HepG2 (cell line): ENCODE measurements at regions not wholly inside any gene's neighbourhood (a gene's known extent, or its start where the extent isn't known, plus 50 kb on each side); places are given as distances from the start of the nearest gene placed in this dataset.

Experiments
- ARHGAP35 ChIP-seq: sonication (generic); formaldehyde crosslinking; IDR thresholded peaks from 2 replicates; pipeline ENCODE4 v1.9.0; 2022; ENCODE audit warnings: mild to moderate bottlenecking, inconsistent platforms, moderate library complexity, missing genetic modification reagents, borderline replicate concordance
- ATAD3A ChIP-seq: sonication (generic); formaldehyde crosslinking; IDR thresholded peaks from 2 replicates; pipeline ENCODE4 v1.4.0; 2020; ENCODE audit warnings: missing genetic modification reagents
- GFI1 ChIP-seq: sonication (generic); formaldehyde crosslinking; IDR thresholded peaks from 2 replicates; pipeline ENCODE4 v1.5.0; 2020; ENCODE audit warnings: missing genetic modification reagents, mild to moderate bottlenecking, borderline replicate concordance
- MAZ ChIP-seq, 2 experiments: sonication (generic) in 1 of 2; formaldehyde crosslinking in 1 of 2; IDR thresholded peaks; 2 replicates each; pipeline versions ENCODE4 v1.5.0 to v1.6.1; 2012 to 2020; ENCODE audit warnings: low read depth in 2 of 2, mild to moderate bottlenecking in 2 of 2, borderline replicate concordance in 1 of 2, improper control_type of control experiment in 1 of 2, low read length in 1 of 2, missing genetic modification reagents in 1 of 2, moderate library complexity in 1 of 2
- MBD4 ChIP-seq: IDR thresholded peaks from 2 replicates; pipeline ENCODE4 v1.6.1; 2012; ENCODE audit warnings: low read length, inconsistent platforms, borderline replicate concordance
- RELA ChIP-seq: sonication (generic); formaldehyde crosslinking; IDR thresholded peaks from 2 replicates; pipeline ENCODE4 v1.4.0; 2020; ENCODE audit warnings: missing genetic modification reagents
- SP2 ChIP-seq: sonication (generic); formaldehyde crosslinking; IDR thresholded peaks from 2 replicates; pipeline ENCODE4 v1.5.1; 2020; ENCODE audit warnings: mild to moderate bottlenecking, missing genetic modification reagents
- ZBTB8A ChIP-seq: sonication (generic); formaldehyde crosslinking; IDR thresholded peaks from 2 replicates; pipeline ENCODE4 v1.4.0; 2020; ENCODE audit warnings: mild to moderate bottlenecking, low read depth, missing genetic modification reagents, borderline replicate concordance
- ZMAT3 ChIP-seq: sonication (generic); formaldehyde crosslinking; conservative IDR thresholded peaks from 2 replicates; pipeline ENCODE4 v1.7.0; 2021; ENCODE audit warnings: missing genetic modification reagents
- ZMYM2 ChIP-seq: sonication (generic); formaldehyde crosslinking; IDR thresholded peaks from 2 replicates; pipeline ENCODE4 v1.8.0; 2022; ENCODE audit warnings: mild to moderate bottlenecking, missing genetic modification reagents
- ZNF20 ChIP-seq: sonication (generic); formaldehyde crosslinking; IDR thresholded peaks from 2 replicates; pipeline ENCODE4 v1.4.0; 2020; ENCODE audit warnings: mild to moderate bottlenecking, moderate library complexity, missing genetic modification reagents
- ZNF687 ChIP-seq: sonication (generic); formaldehyde crosslinking; IDR thresholded peaks from 2 replicates; pipeline ENCODE4 v1.5.1; 2020; ENCODE audit warnings: mild to moderate bottlenecking, missing genetic modification reagents, moderate library complexity
- ZNF709 ChIP-seq: sonication (generic); formaldehyde crosslinking; IDR thresholded peaks from 2 replicates; pipeline ENCODE4 v1.5.0; 2020; ENCODE audit warnings: mild to moderate bottlenecking, missing genetic modification reagents
- ZSCAN29 ChIP-seq: sonication (generic); formaldehyde crosslinking; conservative IDR thresholded peaks from 2 replicates; pipeline ENCODE4 v1.4.0; 2020; ENCODE audit warnings: mild to moderate bottlenecking, missing genetic modification reagents
- TF ChIP-seq, protein P1 (sequence below): IDR thresholded peaks from 2 replicates; pipeline ENCODE4 v1.6.1; 2018; ENCODE audit warnings: missing genetic modification reagents, mild to moderate bottlenecking, missing compliant biosample characterization
- TF ChIP-seq, protein P2 (sequence below): sonication (generic); formaldehyde crosslinking; IDR thresholded peaks from 2 replicates; pipeline ENCODE4 v1.9.0; 2021; ENCODE audit warnings: missing genetic modification reagents, borderline replicate concordance
- TF ChIP-seq, protein P3 (sequence below): sonication (generic); formaldehyde crosslinking; IDR thresholded peaks from 2 replicates; pipeline ENCODE4 v1.9.0; 2021; ENCODE audit warnings: missing genetic modification reagents, mild to moderate bottlenecking, borderline replicate concordance
- TF ChIP-seq, protein P4 (sequence below): sonication (generic); formaldehyde crosslinking; IDR thresholded peaks from 2 replicates; pipeline ENCODE4 v1.5.0; 2020; ENCODE audit warnings: missing genetic modification reagents, mild to moderate bottlenecking, borderline replicate concordance

DNA sequence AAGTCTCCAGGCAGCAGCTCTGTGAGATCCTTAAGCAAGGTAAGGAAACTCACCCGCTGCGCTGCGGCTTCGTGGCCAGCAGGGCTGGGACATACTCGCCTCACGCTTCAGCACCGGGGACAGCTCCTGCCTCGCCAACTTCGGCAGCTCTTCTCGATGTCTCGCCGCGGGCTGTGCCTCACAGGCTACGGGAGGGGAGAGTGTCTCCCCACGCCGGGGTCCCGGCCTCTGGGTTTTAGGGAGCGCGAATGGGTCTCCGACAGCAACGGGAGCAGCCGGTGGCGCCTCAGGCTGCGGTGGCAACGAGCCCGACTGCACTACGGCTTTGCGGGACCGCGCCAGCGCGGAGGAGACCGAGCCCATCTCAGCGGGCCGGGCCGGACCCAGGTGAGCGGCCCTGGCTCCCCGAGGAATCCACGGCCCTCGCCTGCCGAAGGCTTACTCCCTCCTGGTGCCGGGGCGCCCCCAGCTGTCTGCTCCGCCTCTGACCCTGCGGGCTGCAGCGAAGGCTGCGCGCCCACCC lies 62.4 kb downstream of the LSM5 start (continued):
- TF ChIP-seq ZNF687 (peak; percentile 57), ZBTB8A (CRISPR knock-in tag) (no peak), GFI1 (CRISPR knock-in tag) (no peak), MBD4 (no peak), ARHGAP35 (CRISPR knock-in tag) (peak; percentile 73; the same call in 1 of the 2 replicates), ZMAT3 (CRISPR knock-in tag) (peak; percentile 94), ATAD3A (peak; percentile 83; the same call in 1 of the 2 replicates), ZNF20 (CRISPR knock-in tag) (no peak), ZNF709 (CRISPR knock-in tag) (peak; percentile 70; the same call in 1 of the 2 replicates), ZSCAN29 (no peak), SP2 (no peak), ZMYM2 (CRISPR knock-in tag) (no peak), MAZ (IDR thresholded peaks at IDR 0.05; ENCODE audit: borderline replicate concordance, low read depth, low read length) (no peak), MAZ (CRISPR knock-in tag; IDR thresholded peaks at IDR 0.05; ENCODE audit: low read depth) (peak; percentile 52; the same call in 1 of the 2 replicates), RELA (CRISPR knock-in tag) (0 out of 2 replicates have a peak, but pooled peaks have one; percentile 44)
- TF ChIP-seq, protein P1, sequence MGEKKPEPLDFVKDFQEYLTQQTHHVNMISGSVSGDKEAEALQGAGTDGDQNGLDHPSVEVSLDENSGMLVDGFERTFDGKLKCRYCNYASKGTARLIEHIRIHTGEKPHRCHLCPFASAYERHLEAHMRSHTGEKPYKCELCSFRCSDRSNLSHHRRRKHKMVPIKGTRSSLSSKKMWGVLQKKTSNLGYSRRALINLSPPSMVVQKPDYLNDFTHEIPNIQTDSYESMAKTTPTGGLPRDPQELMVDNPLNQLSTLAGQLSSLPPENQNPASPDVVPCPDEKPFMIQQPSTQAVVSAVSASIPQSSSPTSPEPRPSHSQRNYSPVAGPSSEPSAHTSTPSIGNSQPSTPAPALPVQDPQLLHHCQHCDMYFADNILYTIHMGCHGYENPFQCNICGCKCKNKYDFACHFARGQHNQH: peak; percentile 70
- TF ChIP-seq, protein P2, sequence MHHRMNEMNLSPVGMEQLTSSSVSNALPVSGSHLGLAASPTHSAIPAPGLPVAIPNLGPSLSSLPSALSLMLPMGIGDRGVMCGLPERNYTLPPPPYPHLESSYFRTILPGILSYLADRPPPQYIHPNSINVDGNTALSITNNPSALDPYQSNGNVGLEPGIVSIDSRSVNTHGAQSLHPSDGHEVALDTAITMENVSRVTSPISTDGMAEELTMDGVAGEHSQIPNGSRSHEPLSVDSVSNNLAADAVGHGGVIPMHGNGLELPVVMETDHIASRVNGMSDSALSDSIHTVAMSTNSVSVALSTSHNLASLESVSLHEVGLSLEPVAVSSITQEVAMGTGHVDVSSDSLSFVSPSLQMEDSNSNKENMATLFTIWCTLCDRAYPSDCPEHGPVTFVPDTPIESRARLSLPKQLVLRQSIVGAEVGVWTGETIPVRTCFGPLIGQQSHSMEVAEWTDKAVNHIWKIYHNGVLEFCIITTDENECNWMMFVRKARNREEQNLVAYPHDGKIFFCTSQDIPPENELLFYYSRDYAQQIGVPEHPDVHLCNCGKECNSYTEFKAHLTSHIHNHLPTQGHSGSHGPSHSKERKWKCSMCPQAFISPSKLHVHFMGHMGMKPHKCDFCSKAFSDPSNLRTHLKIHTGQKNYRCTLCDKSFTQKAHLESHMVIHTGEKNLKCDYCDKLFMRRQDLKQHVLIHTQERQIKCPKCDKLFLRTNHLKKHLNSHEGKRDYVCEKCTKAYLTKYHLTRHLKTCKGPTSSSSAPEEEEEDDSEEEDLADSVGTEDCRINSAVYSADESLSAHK: peak; percentile 91; the same call in 1 of the 2 replicates
- TF ChIP-seq, protein P3, sequence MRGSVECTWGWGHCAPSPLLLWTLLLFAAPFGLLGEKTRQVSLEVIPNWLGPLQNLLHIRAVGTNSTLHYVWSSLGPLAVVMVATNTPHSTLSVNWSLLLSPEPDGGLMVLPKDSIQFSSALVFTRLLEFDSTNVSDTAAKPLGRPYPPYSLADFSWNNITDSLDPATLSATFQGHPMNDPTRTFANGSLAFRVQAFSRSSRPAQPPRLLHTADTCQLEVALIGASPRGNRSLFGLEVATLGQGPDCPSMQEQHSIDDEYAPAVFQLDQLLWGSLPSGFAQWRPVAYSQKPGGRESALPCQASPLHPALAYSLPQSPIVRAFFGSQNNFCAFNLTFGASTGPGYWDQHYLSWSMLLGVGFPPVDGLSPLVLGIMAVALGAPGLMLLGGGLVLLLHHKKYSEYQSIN (CRISPR knock-in tag): no peak
- TF ChIP-seq, protein P4, sequence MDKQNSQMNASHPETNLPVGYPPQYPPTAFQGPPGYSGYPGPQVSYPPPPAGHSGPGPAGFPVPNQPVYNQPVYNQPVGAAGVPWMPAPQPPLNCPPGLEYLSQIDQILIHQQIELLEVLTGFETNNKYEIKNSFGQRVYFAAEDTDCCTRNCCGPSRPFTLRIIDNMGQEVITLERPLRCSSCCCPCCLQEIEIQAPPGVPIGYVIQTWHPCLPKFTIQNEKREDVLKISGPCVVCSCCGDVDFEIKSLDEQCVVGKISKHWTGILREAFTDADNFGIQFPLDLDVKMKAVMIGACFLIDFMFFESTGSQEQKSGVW (CRISPR knock-in tag): no peak
